OCI-LY1 (cell line): ENCODE measurements at regions not wholly inside any gene's neighbourhood (a gene's known extent, or its start where the extent isn't known, plus 50 kb on each side); places are given as distances from the start of the nearest gene placed in this dataset.

Experiments used
- H2AFZ ChIP-seq: fragments of 200-600 bp; sonication (generic), shearing (Covaris generic); 2 replicates; pipeline ENCODE4 v1.6.0; 2014; ENCODE audit warnings: antibody characterized with exemption, mild to moderate bottlenecking, low read length
- H3F3A ChIP-seq: fragments of 200-600 bp; sonication (generic), shearing (Covaris generic); 2 replicates; pipeline ENCODE4 v1.6.0; 2014; ENCODE audit warnings: mild to moderate bottlenecking, antibody characterized with exemption, low read length, moderate library complexity; ENCODE audit not compliant: insufficient read depth
- H3K27ac ChIP-seq: fragments of 200-600 bp; sonication (generic); 2 replicates; pipeline ENCODE4 v1.5.1; 2014; ENCODE audit warnings: low read length, mixed run types, mild to moderate bottlenecking, low read depth; ENCODE audit not compliant: poor library complexity, severe bottlenecking
- H3K27me3 ChIP-seq: fragments of 200-600 bp; sonication (generic); 2 replicates; pipeline ENCODE4 v1.6.0; 2014; ENCODE audit warnings: antibody characterized with exemption, mild to moderate bottlenecking, low read length, moderate library complexity; ENCODE audit not compliant: insufficient read depth
- H3K36me3 ChIP-seq: fragments of 200-600 bp; sonication (generic); 2 replicates; pipeline ENCODE4 v1.6.1; 2014; ENCODE audit warnings: mild to moderate bottlenecking, antibody characterized with exemption, low read length, moderate library complexity, mixed read lengths; ENCODE audit not compliant: insufficient read depth
- H3K4me1 ChIP-seq: fragments of 200-600 bp; sonication (generic); 2 replicates; pipeline ENCODE4 v1.5.1; 2014; ENCODE audit warnings: mild to moderate bottlenecking, low read length, moderate library complexity; ENCODE audit not compliant: insufficient read depth, severe bottlenecking
- H3K4me2 ChIP-seq: fragments of 200-600 bp; sonication (generic), shearing (Covaris generic); 2 replicates; pipeline ENCODE4 v1.6.1; 2014; ENCODE audit warnings: low read length
- H3K4me3 ChIP-seq: fragments of 200-600 bp; sonication (generic); 2 replicates; pipeline ENCODE4 v1.5.1; 2014; ENCODE audit warnings: low read length, low read depth, mild to moderate bottlenecking, mixed read lengths; ENCODE audit not compliant: poor library complexity, severe bottlenecking
- H3K79me2 ChIP-seq: fragments of 200-600 bp; shearing (Covaris generic); 2 replicates; pipeline ENCODE4 v1.6.1; 2016; ENCODE audit warnings: mixed run types, low read length, mixed read lengths; ENCODE audit not compliant: insufficient read depth
- H3K9ac ChIP-seq: fragments of 200-600 bp; sonication (generic), shearing (Covaris generic); 2 replicates; pipeline ENCODE4 v1.6.1; 2014; ENCODE audit warnings: mild to moderate bottlenecking, low read length, mixed read lengths
- H3K9me2 ChIP-seq: fragments of 200-600 bp; sonication (generic), shearing (Covaris generic); 2 replicates; pipeline ENCODE4 v1.6.1; 2014; ENCODE audit warnings: low read depth, mild to moderate bottlenecking, low read length, mixed read lengths
- H3K9me3 ChIP-seq: fragments of 200-600 bp; shearing (Covaris generic); 2 replicates; pipeline ENCODE4 v1.6.1; 2014; ENCODE audit warnings: low read length, mixed read lengths
- H4K20me1 ChIP-seq: fragments of 200-600 bp; sonication (generic), shearing (Covaris generic); 2 replicates; pipeline ENCODE4 v1.6.0; 2016; ENCODE audit warnings: mild to moderate bottlenecking, low read length; ENCODE audit not compliant: insufficient read depth
- CTCF ChIP-seq: fragments of 200-600 bp; sonication (generic), shearing (Covaris generic); IDR thresholded peaks from 2 replicates; pipeline ENCODE4 v1.5.1; 2017; ENCODE audit warnings: mild to moderate bottlenecking, antibody characterized with exemption, low read length, moderate library complexity, mixed read lengths
- EZH2 ChIP-seq: fragments of 200-600 bp; sonication (generic), shearing (Covaris generic); IDR thresholded peaks from 2 replicates; pipeline ENCODE4 v1.8.0; 2017; ENCODE audit warnings: borderline replicate concordance, mixed run types, mild to moderate bottlenecking, antibody characterized with exemption, low read length, moderate library complexity, mixed read lengths

GRCh38 chr20:56171087-56172012 is 77.2 kb upstream of the MC3R start:
- H3K79me2 ChIP-seq = no peaks in the 10 kb centered on the region
- no peaks in the 10 kb centered on the region for H3F3A ChIP-seq
- no peak for TF ChIP-seq EZH2
- peak; percentile 37; the same call in 1 of the 2 replicates for TF ChIP-seq CTCF
- H3K9me3 ChIP-seq = no peaks in the 10 kb centered on the region
- H3K27ac ChIP-seq = no peak overlapping the region
- no peaks in the 10 kb centered on the region for H3K4me1 ChIP-seq
- H3K4me2 ChIP-seq = no peak overlapping the region
- H3K36me3 ChIP-seq = no peaks in the 10 kb centered on the region
- no peaks in the 10 kb centered on the region for H4K20me1 ChIP-seq
- H3K9me2 ChIP-seq = no peaks in the 10 kb centered on the region
- H3K9ac ChIP-seq = no peak overlapping the region
- H3K4me3 ChIP-seq = no peak overlapping the region
- no peak overlapping the region for H2AFZ ChIP-seq
- H3K27me3 ChIP-seq = no peaks in the 10 kb centered on the region

GRCh38 chr20:56173438-56173837 is 75.1 kb upstream of the MC3R start:
- H3K9me2 ChIP-seq = no peaks in the 10 kb centered on the region
- H3K27me3 ChIP-seq = no peaks in the 10 kb centered on the region
- H3K9me3 ChIP-seq = no peaks in the 10 kb centered on the region
- no peak overlapping the region for H3K27ac ChIP-seq
- no peaks in the 10 kb centered on the region for H3K79me2 ChIP-seq
- no peak overlapping the region for H3K4me3 ChIP-seq
- H3K4me1 ChIP-seq = no peaks in the 10 kb centered on the region
- no peak overlapping the region for H2AFZ ChIP-seq
- no peaks in the 10 kb centered on the region for H3F3A ChIP-seq
- no peak overlapping the region for H3K4me2 ChIP-seq
- H3K36me3 ChIP-seq = no peaks in the 10 kb centered on the region
- H3K9ac ChIP-seq = no peak overlapping the region
- H4K20me1 ChIP-seq = no peaks in the 10 kb centered on the region
- TF ChIP-seq EZH2 (no peak), CTCF (no peak)

GRCh38 chr20:56174416-56174815 is 74.1 kb upstream of the MC3R start:
- no peaks in the 10 kb centered on the region for H3F3A ChIP-seq

More at GRCh38 chr20:56174416-56174815, 74.1 kb upstream of the MC3R start:
- Histone ChIP-seq H3K4me3 (no peak overlapping the region), H3K36me3 (no peaks in the 10 kb centered on the region), H3K9ac (no peak overlapping the region), H3K9me3 (no peaks in the 10 kb centered on the region), H3K27ac (no peak overlapping the region), H2AFZ (no peak overlapping the region), H3K27me3 (no peaks in the 10 kb centered on the region), H3K9me2 (no peaks in the 10 kb centered on the region), H4K20me1 (no peaks in the 10 kb centered on the region), H3K4me2 (no peak overlapping the region), H3K79me2 (no peaks in the 10 kb centered on the region), H3K4me1 (no peaks in the 10 kb centered on the region)
- TF ChIP-seq EZH2 (no peak), CTCF (no peak)
